Activated effector memory CD4-positive, alpha-beta T cell treated with Interleukin-2 at 50 U/mL for 16 hours (primary cell): ENCODE measurements at regions not wholly inside any gene's neighbourhood (a gene's known extent, or its start where the extent isn't known, plus 50 kb on each side); places are given as distances from the start of the nearest gene placed in this dataset.
"Not testable (repeated sequence)": the region's sequence is repeated elsewhere in the genome, so short reads cannot be mapped to it uniquely, and the experiment has no call there.

Source experiments
- DNase-seq: peaks from one replicate; pipeline ENCODE4 v3.0.0-alpha.2; 2020

DNA sequence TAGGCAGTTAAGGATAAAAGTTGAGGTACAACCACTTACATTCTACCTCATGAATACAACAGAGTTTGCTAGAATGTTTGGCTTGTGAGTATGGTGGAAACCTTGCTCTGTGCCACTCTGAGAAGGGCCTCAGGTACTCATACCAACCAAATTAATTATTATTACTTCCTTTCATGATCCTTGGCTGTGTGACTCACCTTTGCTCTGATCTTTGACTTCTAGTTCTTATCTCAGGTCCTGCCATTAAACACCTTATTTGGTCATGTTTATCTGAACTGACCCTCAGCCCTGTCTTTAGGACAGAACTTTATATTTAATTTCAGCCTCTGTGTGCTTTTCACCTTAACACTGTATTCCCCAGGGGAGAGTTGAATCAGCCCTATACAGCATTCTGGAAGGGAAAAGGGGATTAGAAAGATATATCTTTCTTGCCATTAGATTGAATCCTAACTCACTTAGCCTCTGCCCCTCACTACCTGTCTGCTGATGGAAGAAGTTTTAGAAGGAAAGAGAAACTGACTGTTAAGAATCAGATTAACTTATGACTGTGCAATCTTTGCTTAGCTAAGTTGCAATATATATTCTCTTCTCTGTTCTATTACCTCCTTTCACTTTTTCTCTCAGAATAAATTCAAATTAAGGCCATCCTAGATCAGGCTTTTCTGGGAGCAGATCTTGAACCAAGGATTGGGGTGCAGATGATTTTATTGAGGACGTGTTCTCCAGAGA lies 260.4 kb upstream of the DPYD start:
- DNase-seq = no peak

DNA sequence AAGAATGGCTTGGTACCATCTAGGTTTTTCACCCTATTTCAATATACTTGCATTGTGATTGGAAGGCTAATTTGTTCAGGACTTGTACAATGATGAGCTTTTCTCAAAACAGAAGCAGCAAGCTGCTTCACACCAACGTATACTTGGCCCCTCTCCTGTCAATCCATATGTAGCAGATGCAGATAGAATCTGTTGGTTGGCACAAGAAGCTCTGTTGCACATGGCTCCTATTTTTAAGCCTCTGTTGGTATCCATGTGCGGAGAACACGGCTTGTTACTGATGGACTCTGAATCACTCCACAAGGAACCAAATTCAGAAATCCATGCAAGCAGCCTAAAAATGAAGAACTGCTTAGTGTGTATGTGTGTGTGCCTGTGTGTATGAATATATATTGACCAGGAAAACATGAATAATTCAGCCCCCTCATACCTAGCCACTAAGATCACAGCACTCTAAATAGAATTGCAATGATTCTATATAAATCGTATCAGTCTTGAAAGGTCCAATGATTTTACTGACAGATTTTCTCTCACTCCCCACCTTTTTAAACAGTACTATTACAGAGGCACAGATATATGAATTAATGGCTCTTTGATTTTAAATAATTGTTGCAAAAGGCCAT lies 258.4 kb upstream of the DPYD start:
- DNase-seq = no peak

DNA sequence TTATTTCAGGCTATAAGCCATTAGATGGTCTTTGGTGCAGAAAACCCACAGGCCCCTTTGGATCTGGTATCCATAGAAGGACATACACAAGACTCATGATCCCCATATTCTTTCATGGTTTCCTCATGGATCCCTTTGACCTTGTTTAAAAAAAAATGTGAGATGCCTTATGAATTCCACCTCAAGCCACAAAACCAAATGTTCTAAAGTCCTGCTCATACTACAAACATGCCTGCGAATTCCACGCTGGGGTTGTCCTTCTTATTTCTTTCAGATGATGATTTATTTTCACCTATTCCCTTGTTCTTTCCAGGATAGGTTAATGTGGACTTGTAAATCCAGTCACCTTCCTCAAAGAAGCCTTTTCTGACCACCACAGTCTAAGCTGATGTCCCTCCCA lies 256.9 kb upstream of the DPYD start:
- DNase-seq = no peak

DNA sequence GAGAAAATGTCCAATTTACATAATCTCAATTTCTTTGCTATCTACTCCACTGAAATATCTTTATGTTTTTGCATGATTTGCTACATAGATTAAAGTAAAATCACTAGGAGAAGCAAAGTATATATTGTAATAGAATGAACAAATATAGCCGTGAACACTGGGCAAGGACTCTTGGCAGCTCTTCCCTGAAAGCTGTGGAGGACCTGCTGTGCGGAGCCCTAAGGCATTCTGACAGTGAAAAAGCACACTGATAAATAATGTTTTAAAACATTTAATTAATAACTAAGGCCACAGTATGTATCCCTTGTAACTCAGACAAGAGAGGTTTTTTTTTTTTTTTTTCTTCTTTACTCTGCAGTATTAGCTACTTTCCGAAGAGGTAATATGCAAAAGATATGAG lies 256.1 kb upstream of the DPYD start:
- DNase-seq = no peak

DNA sequence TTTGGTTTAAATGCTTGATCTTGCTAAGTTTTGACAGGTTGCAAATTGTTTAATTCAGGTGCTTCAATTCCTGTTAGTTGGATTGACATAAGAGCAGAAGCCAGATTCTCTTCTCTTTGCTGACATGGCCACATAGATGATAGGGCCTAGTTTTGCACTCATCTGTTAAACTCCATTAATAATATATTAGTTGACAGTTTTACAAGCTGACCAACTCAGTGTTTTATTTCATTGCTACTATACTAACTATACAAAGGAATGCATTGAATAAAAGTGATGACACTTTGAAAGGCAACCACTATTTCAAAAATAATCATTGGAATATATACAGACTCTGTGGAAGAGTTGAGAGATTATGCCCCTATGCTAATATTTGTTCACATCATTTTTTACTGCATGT lies 255.6 kb upstream of the DPYD start:
- no peak for DNase-seq

DNA sequence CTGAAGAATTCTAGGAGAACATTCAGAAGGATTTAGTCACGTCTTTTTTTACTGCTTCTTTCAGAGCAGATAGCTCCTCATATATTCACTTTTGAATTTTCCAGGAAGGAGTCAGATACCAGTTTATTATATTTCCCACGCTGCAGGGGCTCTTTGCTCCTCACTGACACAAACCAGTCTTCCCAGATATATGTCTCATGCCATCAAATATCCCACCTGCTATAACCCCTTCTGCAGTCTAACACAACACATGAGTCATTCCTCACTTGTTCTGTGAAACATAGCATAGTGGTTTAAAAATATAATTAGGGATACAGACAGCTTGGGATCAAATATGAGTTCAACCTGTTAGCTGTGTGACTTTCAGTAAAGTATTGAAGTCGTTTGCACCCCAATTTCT lies 251.7 kb upstream of the DPYD start:
- DNase-seq = no peak

DNA sequence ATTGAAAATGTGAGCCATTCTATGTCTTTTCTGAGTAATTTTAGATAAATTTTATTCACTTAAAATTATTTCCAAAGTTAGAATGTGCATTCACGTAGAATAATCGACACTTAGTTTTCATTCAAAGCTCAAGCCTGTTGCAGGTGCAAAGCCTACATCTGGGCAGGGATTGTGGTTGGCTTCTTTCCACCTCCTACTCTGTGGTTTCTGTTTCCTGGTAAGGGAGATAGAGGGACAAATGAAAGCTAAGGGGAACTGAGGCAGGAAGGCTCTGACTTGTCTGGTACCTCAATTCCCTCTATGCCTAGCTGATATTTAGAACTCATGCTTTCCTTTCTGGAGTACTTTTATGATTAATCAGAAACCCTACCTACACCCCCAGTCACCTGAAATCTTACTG lies 251.2 kb upstream of the DPYD start:
- DNase-seq = no peak

DNA sequence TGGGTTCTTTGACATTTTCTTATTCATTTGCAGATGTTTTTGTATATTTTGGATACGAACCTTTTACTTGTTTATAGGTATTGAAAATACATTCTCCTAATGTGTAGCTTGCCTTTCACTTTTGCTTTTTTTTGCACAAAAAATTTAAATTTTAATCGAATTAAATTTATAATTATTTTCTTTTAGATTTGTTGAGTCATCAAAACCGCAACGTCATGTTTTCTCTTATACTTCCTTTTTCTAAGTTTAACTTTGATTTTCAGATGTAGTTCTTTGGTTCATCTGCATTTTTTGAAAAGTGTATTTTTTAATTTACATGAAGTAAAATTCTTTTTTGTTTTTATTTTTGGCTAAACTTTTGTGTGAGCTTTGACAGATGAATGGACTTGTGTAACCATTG lies 243.7 kb upstream of the DPYD start:
- DNase-seq = no peak

DNA sequence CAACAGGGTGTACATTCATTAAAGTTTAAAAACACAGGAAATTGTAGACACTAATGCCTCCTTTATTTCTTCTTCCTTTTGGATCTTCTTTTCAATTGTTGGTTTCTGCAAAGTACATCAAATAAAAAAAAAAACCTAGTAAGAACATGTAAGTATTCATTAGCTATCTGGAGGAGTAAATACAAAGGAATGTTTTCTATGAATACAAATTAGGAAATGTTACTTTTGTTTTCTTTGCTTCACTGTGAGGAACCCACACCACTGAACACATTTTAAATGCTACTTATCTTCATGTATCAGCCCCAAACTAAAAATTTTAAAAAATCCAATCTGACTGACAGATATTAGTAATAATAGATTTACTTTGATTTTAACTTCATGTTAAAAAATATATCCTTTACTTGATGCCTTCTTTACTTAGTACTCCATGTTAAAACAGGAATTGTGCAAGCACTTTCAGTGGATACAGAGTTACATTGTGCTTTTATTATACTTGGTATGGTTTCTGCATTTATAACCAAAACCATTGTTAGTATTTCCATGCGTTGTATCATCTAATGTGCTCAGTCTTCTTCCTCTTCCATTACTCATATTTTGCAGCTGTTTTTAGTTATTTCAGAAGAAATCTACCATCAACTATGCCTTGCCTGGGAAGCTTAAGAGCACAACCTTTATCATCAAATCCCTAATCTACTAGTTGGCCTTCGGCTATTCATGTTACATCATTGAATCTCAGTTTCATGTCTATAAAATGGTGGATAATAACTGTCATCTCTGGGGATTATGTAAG lies 236.9 kb upstream of the DPYD start:
- no peak for DNase-seq

DNA sequence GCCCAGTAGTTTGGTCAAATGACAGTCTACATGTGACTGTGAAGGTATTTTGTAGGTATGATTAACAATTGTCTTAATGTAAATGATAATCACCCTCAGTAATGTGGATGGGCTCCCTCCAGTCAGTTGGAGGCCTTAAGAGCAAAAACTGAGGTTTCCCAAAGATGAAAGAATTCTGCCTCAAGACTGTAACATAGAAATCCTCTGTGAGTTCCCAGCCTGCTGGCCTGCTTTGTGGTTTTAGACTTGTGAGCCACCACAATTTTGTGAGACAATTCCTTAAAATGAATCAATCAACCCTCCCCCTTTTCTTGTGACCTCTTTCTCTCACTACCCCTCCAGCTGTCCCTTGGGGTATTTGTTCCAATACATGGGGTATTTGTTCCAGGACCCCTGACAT lies 226.4 kb upstream of the DPYD start:
- no peak for DNase-seq

DNA sequence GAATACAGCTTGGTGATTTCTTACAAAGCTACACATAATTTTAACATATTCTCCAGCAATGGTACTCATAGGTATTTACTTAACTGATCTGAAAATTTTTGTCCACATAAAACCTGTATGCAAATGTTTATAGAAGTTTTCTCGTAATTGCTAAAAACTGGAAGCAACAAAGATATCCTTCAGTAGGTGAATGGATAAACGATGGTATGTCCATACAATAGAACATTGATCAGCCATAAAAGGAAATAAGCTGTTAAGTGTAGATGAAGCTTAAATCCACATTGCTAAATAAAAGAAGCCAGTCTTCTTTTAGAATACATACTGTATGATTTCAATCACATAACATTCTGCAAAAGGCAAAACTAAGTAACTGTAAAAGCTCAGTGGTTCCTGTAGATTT lies 224.8 kb upstream of the DPYD start:
- no peak for DNase-seq

DNA sequence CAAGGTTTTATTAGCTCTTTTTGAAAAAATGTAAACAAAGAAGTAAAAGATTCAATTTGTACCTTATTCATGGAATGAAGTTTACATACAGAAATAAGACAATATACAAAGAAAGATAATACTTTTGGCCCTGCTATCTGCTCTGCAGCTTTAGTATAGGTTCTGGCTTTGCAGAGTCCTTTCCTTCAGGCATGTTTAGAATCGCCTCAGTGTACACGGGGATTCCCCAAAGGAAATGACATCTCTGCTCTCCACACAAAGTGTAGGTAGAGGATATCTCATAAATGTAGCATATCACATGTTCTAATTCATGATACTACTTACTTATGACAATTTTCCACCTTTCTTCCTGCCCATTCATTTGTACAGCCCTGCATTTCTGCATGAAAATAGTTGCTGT lies 222.6 kb upstream of the DPYD start:
- DNase-seq = no peak

DNA sequence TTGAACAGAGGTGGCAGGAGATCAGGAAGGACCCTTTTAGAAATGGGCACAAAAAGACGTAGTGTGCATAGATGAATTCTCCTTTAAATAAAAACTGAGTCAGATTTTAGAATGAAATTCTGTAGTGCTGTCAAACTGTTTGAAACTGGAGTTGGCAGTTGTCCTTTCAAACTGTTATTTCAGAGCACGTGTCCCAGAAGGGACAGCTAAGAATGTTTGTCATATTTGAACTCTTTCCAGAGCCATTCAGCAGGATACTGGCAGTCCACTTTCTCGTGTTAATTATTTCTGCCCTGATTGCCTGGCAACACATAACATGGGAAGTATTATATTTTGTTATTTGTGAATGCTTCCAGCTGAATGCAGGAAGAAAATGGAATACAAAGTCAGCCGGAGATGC lies 212.3 kb upstream of the DPYD start:
- no peak for DNase-seq

DNA sequence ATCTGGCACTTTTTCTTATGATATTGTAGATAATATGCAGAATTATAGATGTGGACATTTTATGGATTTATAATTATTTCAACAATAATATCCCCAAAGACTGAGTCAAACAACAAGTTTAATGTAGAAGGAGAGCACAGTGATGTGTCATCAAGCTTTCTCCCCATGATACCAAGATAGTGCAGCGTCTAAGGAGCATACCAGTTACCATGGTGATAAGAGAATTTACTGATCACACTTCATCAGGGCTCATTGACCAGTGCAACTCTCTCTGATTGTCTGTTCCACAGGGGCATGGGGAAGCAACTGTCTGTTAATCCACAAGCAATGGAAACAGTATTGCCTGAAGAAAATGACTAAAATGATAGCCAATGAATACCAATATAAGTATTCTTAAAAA lies 209.6 kb upstream of the DPYD start:
- DNase-seq = no peak

DNA sequence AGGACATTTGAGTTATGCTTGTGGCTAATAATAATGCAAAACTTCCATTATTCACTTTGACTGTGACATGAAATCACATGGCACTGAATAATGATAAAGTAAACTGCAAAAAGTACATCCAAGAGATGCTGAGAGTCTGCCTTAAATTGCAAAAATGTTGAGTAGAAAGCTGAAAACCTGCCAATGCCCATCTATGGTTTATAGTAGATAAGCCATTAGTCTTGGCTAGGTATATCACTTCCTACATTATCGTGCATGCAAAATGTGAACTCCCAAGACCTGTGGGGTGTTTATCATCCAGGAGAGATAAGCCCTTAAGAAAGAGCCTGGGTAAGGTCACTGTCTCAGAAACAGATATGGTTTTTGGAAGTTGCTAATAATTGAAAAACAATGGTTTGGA lies 208.7 kb upstream of the DPYD start:
- DNase-seq = no peak

DNA sequence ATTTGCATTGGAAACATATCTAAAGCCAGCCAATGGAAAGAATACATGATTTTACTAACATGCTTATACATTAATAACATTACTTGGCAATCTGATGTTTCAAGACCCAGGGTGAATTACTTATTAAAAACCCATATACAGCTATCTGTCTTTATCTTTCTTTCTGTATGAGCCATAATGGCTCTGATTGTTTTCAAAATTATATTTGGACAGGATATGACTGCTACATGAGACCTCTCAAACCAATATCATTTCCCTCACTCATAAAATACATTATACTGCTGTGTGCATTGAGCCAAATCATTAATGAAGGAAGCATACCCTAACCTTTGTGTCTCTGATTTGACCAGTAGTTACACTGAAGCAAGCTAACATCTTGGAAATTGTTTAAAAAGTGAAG lies 205.9 kb upstream of the DPYD start:
- DNase-seq = no peak

DNA sequence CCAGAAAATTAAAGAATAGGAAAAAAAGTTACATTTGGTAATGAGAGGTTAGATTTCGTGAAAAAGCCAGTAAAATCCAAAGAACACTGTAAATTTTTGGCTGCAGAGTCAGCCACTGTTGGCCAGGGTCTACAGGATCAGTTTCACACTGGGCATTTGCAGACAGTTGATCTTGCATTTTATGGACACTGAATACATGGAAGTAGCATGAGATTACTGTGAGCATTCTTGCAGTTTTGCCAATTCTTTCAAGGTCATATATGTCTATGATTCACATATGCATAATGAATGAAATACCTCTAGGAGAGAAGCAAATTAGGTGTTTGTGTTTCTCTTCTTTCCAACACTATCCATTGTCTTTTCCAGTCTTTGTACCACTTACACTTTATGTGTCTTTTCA lies 200.8 kb upstream of the DPYD start:
- DNase-seq = no peak

DNA sequence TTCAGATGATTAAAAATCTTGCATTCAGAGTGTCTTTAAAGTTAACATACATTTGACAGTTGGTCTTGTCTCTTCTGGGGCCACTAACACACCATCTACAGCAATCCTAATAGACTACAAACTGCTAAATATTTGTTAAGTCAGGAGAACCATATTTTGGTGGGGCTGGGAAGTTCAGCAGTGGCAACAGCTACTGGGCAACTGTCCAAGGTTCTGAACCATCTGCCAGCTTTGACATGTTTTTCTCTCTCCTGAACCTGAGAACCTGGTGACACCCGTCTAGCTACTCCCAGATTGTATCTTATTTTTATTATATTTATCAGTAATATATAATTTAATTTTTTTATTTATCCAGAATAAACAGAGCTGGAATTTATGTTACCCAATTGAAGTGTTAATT lies 199.0 kb upstream of the DPYD start:
- DNase-seq = no peak

DNA sequence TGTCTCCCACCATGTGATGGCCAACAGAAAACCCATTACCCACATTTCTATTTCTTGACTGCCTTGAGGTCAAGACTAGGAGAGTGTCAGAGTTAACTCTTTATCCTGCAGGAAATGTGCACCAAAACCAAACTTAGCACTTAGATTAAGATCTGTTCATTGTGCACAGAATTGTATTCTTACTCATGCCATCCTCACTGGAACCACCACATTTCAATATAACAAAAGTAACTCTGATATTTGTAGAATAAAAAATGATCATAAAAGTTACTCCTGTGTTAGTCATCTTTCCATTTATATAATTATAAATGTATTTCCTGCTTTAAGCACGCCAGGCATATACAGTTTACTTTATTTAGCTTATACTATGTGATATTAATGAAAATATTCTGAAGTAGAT lies 193.0 kb upstream of the DPYD start:
- no peak for DNase-seq

DNA sequence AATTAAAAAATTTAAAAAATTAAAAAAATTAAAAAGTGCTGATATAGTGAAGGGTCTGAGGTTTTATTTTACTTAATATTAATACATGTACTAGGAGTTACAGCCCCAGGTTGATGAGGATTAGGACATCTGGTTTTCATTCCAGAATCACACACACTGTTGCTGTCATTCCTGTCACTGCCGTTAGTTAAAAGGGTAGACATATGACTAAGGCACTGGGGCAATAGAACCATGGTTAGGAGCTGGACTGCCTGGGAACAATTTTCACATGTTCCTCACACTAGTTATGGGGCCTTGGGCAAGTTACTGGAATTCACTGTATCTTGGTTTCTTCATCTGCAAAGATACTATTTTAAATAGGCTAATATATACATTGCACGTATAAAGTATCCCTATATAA lies 191.8 kb upstream of the DPYD start:
- DNase-seq = no peak

DNA sequence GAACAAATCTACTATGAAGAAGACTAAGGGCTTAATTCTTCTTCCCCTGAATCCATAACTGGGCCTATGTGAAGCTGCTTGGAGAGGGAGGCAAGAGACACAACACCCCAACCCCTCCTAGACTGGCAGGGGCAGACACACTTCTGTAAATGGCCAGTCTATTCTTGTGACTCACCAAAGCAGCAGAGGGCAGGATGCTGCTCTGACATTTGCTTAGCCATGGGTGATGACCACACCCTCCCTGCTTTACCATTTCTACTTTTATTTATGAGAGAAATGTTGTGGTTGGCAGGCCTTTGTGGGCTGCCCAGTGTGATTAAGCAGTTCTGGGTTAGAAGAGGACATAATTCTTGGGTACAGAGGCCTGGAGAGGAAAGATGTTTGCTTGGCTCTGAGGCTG lies 189.8 kb upstream of the DPYD start:
- no peak for DNase-seq

DNA sequence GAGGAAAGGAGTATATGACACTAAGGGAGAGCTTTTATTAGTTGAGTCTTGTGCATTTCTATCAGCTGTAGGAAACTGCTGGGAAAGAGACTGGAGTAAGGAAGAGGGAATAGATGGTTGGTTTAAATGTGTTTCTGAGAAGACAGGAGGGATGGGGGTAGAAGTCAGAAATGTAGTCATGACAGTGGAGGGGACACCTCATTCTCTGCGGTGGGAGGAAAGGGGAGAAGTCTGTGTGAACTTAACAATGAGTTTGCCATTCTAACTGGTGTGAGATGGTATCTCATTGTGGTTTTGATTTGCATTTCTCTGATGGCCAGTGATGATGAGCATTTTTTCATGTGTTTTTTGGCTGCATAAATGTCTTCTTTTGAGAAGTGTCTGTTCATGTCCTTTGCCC lies 187.5 kb upstream of the DPYD start:
- DNase-seq = not testable (repeated sequence)

DNA sequence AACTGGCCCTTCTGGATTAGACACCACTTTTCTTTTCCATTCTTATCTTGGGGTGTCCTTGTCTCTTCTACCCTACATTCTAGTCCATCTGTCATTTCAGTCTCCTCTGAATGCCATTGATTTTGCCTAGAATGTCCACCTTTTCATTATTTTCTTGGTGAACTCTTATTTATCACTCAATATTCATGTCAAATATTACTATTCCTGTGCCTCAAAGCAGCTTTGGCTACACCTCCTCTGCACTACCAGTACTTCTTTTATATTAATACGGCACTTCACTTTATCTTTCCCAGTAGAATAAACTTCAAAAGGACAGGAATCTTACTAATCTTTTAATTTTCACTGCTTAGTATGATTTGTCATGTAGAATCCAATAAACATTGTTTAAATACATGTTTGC lies 186.4 kb upstream of the DPYD start:
- no peak for DNase-seq

DNA sequence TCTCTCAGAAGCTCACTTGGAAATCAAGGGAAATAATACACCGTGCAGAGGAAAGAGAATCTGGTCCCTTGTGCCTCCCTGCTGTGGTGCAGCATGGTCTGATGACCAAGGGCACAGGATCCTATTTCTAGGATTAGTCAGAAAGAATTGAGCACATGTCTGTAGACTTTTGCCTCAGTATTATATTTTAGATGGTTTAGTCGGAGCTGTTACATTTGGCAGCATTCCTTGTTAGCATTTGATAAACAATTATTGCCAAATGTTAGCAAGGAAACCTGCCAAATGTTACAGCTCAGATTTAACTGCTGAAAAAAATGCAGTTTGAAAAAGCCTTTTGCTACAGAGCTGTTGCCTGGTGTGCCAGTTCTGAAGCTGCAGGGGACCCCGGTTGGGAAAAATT lies 183.5 kb upstream of the DPYD start:
- no peak for DNase-seq
